ENCODE measurements at regions not wholly inside any gene's neighbourhood (a gene's known extent, or its start where the extent isn't known, plus 50 kb on each side); places are given as distances from the start of the nearest gene placed in this dataset.

- WGBS, 2 donors = 78 to 87% methylated on average over 9 of the region's 9 CpGs
- Histone ChIP-seq H3K27me3 (ENCODE audit: control insufficient read depth in 1 of 2, insufficient read depth in 2 of 2, low read length in 2 of 2) (no peaks in the 10 kb centered on the region), H3K4me1 (ENCODE audit: control insufficient read depth in 2 of 2, insufficient read depth in 2 of 2, low read length in 1 of 2) (no peaks in the 10 kb centered on the region), H3K4me3 (ENCODE audit: low read depth in 1 of 2, low read length in 2 of 2) (no peak overlapping the region), H3K36me3 (ENCODE audit: control insufficient read depth in 2 of 2, insufficient read depth in 2 of 2, low read length in 1 of 2) (no peaks in the 10 kb centered on the region), H3K27ac (ENCODE audit: low read depth in 2 of 2, low read length in 1 of 2) (no peak overlapping the region), H3K9me3 (ENCODE audit: control insufficient read depth in 2 of 2, insufficient read depth in 1 of 2, low read depth in 1 of 2, low read length in 1 of 2) (no peaks in the 10 kb centered on the region)
Measured at GRCh38 chr18:7394050-7394659, 163.3 kb downstream of the LRRC30 start.

GRCh38 chr18:7395566-7395965 is 164.7 kb downstream of the LRRC30 start:
- H3K27me3 ChIP-seq (ENCODE audit: control insufficient read depth in 1 of 2, insufficient read depth in 2 of 2, low read length in 2 of 2) = no peaks in the 10 kb centered on the region
- H3K9me3 ChIP-seq (ENCODE audit: control insufficient read depth in 2 of 2, insufficient read depth in 1 of 2, low read depth in 1 of 2, low read length in 1 of 2) = no peaks in the 10 kb centered on the region
- no peak overlapping the region for H3K27ac ChIP-seq (ENCODE audit: low read depth in 2 of 2, low read length in 1 of 2)
- H3K36me3 ChIP-seq (ENCODE audit: control insufficient read depth in 2 of 2, insufficient read depth in 2 of 2, low read length in 1 of 2) = no peaks in the 10 kb centered on the region
- H3K4me1 ChIP-seq (ENCODE audit: control insufficient read depth in 2 of 2, insufficient read depth in 2 of 2, low read length in 1 of 2) = no peaks in the 10 kb centered on the region
- WGBS, 2 donors = 53 to 57% methylated on average over 4 of the region's 4 CpGs
- H3K4me3 ChIP-seq (ENCODE audit: low read depth in 1 of 2, low read length in 2 of 2) = no peak overlapping the region

- H3K27me3 ChIP-seq (ENCODE audit: control insufficient read depth in 1 of 2, insufficient read depth in 2 of 2, low read length in 2 of 2) = no peaks in the 10 kb centered on the region
- no peaks in the 10 kb centered on the region for H3K9me3 ChIP-seq (ENCODE audit: control insufficient read depth in 2 of 2, insufficient read depth in 1 of 2, low read depth in 1 of 2, low read length in 1 of 2)
- no peak overlapping the region for H3K4me3 ChIP-seq (ENCODE audit: low read depth in 1 of 2, low read length in 2 of 2)
- no peaks in the 10 kb centered on the region for H3K36me3 ChIP-seq (ENCODE audit: control insufficient read depth in 2 of 2, insufficient read depth in 2 of 2, low read length in 1 of 2)
- no peaks in the 10 kb centered on the region for H3K4me1 ChIP-seq (ENCODE audit: control insufficient read depth in 2 of 2, insufficient read depth in 2 of 2, low read length in 1 of 2)
- 87 to 93% methylated on average over 3 of the region's 3 CpGs for WGBS, 2 donors
- no peak overlapping the region for H3K27ac ChIP-seq (ENCODE audit: low read depth in 2 of 2, low read length in 1 of 2)
Measured at GRCh38 chr18:7413906-7414305, 153.2 kb upstream of the PTPRM start.

- WGBS, 2 donors = 46 to 66% methylated on average over 2 of the region's 2 CpGs
- no peak overlapping the region for H3K27ac ChIP-seq (ENCODE audit: low read depth in 2 of 2, low read length in 1 of 2)
Measured at GRCh38 chr18:7414459-7414858, 152.7 kb upstream of the PTPRM start.

GRCh38 chr18:7415081-7415894 is 151.8 kb upstream of the PTPRM start:
- no peaks in the 10 kb centered on the region for H3K27me3 ChIP-seq (ENCODE audit: control insufficient read depth in 1 of 2, insufficient read depth in 2 of 2, low read length in 2 of 2)
- no peaks in the 10 kb centered on the region for H3K4me1 ChIP-seq (ENCODE audit: control insufficient read depth in 2 of 2, insufficient read depth in 2 of 2, low read length in 1 of 2)
- no peak overlapping the region for H3K4me3 ChIP-seq (ENCODE audit: low read depth in 1 of 2, low read length in 2 of 2)
- no peaks in the 10 kb centered on the region for H3K36me3 ChIP-seq (ENCODE audit: control insufficient read depth in 2 of 2, insufficient read depth in 2 of 2, low read length in 1 of 2)
- WGBS, 2 donors = 60 to 68% methylated on average over 8 of the region's 8 CpGs
- H3K27ac ChIP-seq (ENCODE audit: low read depth in 2 of 2, low read length in 1 of 2) = no peak overlapping the region
- no peaks in the 10 kb centered on the region for H3K9me3 ChIP-seq (ENCODE audit: control insufficient read depth in 2 of 2, insufficient read depth in 1 of 2, low read depth in 1 of 2, low read length in 1 of 2)

More at GRCh38 chr18:7414459-7414858, 152.7 kb upstream of the PTPRM start:
- no peaks in the 10 kb centered on the region for H3K27me3 ChIP-seq (ENCODE audit: control insufficient read depth in 1 of 2, insufficient read depth in 2 of 2, low read length in 2 of 2)
- H3K4me1 ChIP-seq (ENCODE audit: control insufficient read depth in 2 of 2, insufficient read depth in 2 of 2, low read length in 1 of 2) = no peaks in the 10 kb centered on the region
- H3K4me3 ChIP-seq (ENCODE audit: low read depth in 1 of 2, low read length in 2 of 2) = no peak overlapping the region
- no peaks in the 10 kb centered on the region for H3K9me3 ChIP-seq (ENCODE audit: control insufficient read depth in 2 of 2, insufficient read depth in 1 of 2, low read depth in 1 of 2, low read length in 1 of 2)
- no peaks in the 10 kb centered on the region for H3K36me3 ChIP-seq (ENCODE audit: control insufficient read depth in 2 of 2, insufficient read depth in 2 of 2, low read length in 1 of 2)

DNA sequence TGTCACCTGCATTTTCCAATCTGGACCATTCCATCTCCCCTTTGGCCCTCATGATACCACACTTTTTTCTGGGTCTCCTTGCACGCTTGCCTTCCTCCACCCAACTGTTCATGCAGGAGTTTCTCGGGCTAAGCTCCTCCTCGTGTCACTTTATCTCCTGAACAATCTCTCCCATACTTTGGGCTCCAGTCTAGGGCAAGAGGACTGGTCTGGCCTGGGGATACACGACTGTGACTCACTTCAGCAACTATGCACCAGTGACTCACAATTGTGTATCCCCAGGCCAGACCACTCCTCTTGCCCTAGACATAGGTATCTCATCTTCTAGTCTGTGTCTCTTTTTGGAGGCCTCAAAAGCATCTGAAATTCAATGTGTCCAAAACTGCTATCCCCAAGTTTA is 149.4 kb upstream of the PTPRM start:
- Histone ChIP-seq H3K27ac (ENCODE audit: low read depth in 2 of 2, low read length in 1 of 2) (no peak overlapping the region), H3K4me3 (ENCODE audit: low read depth in 1 of 2, low read length in 2 of 2) (no peak overlapping the region), H3K4me1 (ENCODE audit: control insufficient read depth in 2 of 2, insufficient read depth in 2 of 2, low read length in 1 of 2) (no peaks in the 10 kb centered on the region), H3K9me3 (ENCODE audit: control insufficient read depth in 2 of 2, insufficient read depth in 1 of 2, low read depth in 1 of 2, low read length in 1 of 2) (no peaks in the 10 kb centered on the region), H3K36me3 (ENCODE audit: control insufficient read depth in 2 of 2, insufficient read depth in 2 of 2, low read length in 1 of 2) (no peaks in the 10 kb centered on the region), H3K27me3 (ENCODE audit: control insufficient read depth in 1 of 2, insufficient read depth in 2 of 2, low read length in 2 of 2) (no peaks in the 10 kb centered on the region)
- WGBS, 2 donors = 55 to 71% methylated on average over 4 of the region's 4 CpGs

- WGBS, 2 donors = 68 to 81% methylated on average over 3 of the region's 3 CpGs
- Histone ChIP-seq H3K36me3 (ENCODE audit: control insufficient read depth in 2 of 2, insufficient read depth in 2 of 2, low read length in 1 of 2) (no peaks in the 10 kb centered on the region), H3K27me3 (ENCODE audit: control insufficient read depth in 1 of 2, insufficient read depth in 2 of 2, low read length in 2 of 2) (no peaks in the 10 kb centered on the region), H3K4me1 (ENCODE audit: control insufficient read depth in 2 of 2, insufficient read depth in 2 of 2, low read length in 1 of 2) (no peaks in the 10 kb centered on the region), H3K9me3 (ENCODE audit: control insufficient read depth in 2 of 2, insufficient read depth in 1 of 2, low read depth in 1 of 2, low read length in 1 of 2) (no peaks in the 10 kb centered on the region), H3K27ac (ENCODE audit: low read depth in 2 of 2, low read length in 1 of 2) (no peak overlapping the region), H3K4me3 (ENCODE audit: low read depth in 1 of 2, low read length in 2 of 2) (no peak overlapping the region)
Measured at GRCh38 chr18:7429831-7430230, 137.3 kb upstream of the PTPRM start.

- Histone ChIP-seq H3K36me3 (ENCODE audit: control insufficient read depth in 2 of 2, insufficient read depth in 2 of 2, low read length in 1 of 2) (no peaks in the 10 kb centered on the region), H3K4me3 (ENCODE audit: low read depth in 1 of 2, low read length in 2 of 2) (no peak overlapping the region), H3K4me1 (ENCODE audit: control insufficient read depth in 2 of 2, insufficient read depth in 2 of 2, low read length in 1 of 2) (no peaks in the 10 kb centered on the region), H3K9me3 (ENCODE audit: control insufficient read depth in 2 of 2, insufficient read depth in 1 of 2, low read depth in 1 of 2, low read length in 1 of 2) (no peaks in the 10 kb centered on the region), H3K27me3 (ENCODE audit: control insufficient read depth in 1 of 2, insufficient read depth in 2 of 2, low read length in 2 of 2) (no peaks in the 10 kb centered on the region), H3K27ac (ENCODE audit: low read depth in 2 of 2, low read length in 1 of 2) (no peak overlapping the region)
- 62 to 79% methylated on average over 2 of the region's 2 CpGs for whole genome bisulfite sequencing, 2 donors
Measured at GRCh38 chr18:7436166-7436565, 130.9 kb upstream of the PTPRM start.

- Histone ChIP-seq H3K4me1 (ENCODE audit: control insufficient read depth in 2 of 2, insufficient read depth in 2 of 2, low read length in 1 of 2) (no peaks in the 10 kb centered on the region), H3K36me3 (ENCODE audit: control insufficient read depth in 2 of 2, insufficient read depth in 2 of 2, low read length in 1 of 2) (no peaks in the 10 kb centered on the region), H3K27ac (ENCODE audit: low read depth in 2 of 2, low read length in 1 of 2) (no peak overlapping the region), H3K9me3 (ENCODE audit: control insufficient read depth in 2 of 2, insufficient read depth in 1 of 2, low read depth in 1 of 2, low read length in 1 of 2) (no peaks in the 10 kb centered on the region), H3K27me3 (ENCODE audit: control insufficient read depth in 1 of 2, insufficient read depth in 2 of 2, low read length in 2 of 2) (no peaks in the 10 kb centered on the region), H3K4me3 (ENCODE audit: low read depth in 1 of 2, low read length in 2 of 2) (no peak overlapping the region)
- WGBS, 2 donors = 43 to 61% methylated on average over 7 of the region's 7 CpGs
Measured at GRCh38 chr18:7437870-7438269, 129.2 kb upstream of the PTPRM start.

DNA sequence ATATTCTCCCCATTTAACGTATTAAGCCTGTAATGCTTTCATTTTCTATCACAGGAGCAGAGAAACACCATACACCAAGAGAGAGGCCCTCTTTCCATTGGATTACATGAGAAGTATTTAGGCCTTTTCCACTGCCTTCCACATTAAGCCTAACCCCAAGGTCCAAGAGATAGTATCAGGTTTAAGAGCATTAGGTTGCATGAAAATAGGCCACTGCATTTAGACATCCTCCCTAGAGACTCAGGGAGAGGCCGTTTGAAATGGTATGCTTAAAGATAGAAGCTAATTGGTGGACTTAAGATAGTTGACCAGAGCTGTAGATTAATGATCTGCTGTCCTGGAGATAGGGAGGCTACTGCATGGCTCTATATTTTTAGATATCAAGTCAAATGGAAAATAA is 128.5 kb upstream of the PTPRM start:
- Histone ChIP-seq H3K27me3 (ENCODE audit: control insufficient read depth in 1 of 2, insufficient read depth in 2 of 2, low read length in 2 of 2) (no peaks in the 10 kb centered on the region), H3K4me1 (ENCODE audit: control insufficient read depth in 2 of 2, insufficient read depth in 2 of 2, low read length in 1 of 2) (no peaks in the 10 kb centered on the region), H3K9me3 (ENCODE audit: control insufficient read depth in 2 of 2, insufficient read depth in 1 of 2, low read depth in 1 of 2, low read length in 1 of 2) (no peaks in the 10 kb centered on the region), H3K4me3 (ENCODE audit: low read depth in 1 of 2, low read length in 2 of 2) (no peak overlapping the region), H3K36me3 (ENCODE audit: control insufficient read depth in 2 of 2, insufficient read depth in 2 of 2, low read length in 1 of 2) (no peaks in the 10 kb centered on the region), H3K27ac (ENCODE audit: low read depth in 2 of 2, low read length in 1 of 2) (no peak overlapping the region)
- WGBS, 2 donors = 55 to 71% methylated on average over 2 of the region's 2 CpGs
